Lower leg skin (tissue), 3 donors: ENCODE measurements at regions not wholly inside any gene's neighbourhood (a gene's known extent, or its start where the extent isn't known, plus 50 kb on each side); places are given as distances from the start of the nearest gene placed in this dataset.

Experiments
- POLR2A ChIP-seq, 2 donors: fragments of 450-650 bp; IDR thresholded peaks; one replicate each; pipeline ENCODE4 v1.6.1; 2016 to 2017; ENCODE audit warnings: antibody characterized with exemption in 2 of 2, mild to moderate bottlenecking in 1 of 2, moderate library complexity in 1 of 2
- TF ChIP-seq, protein P1 (sequence below), 3 donors: fragments of 450-650 bp; IDR thresholded peaks; one replicate each; pipeline ENCODE4 v1.5.1; 2016; ENCODE audit warnings: antibody characterized with exemption in 3 of 3, mild to moderate bottlenecking in 3 of 3, moderate library complexity in 2 of 3

DNA sequence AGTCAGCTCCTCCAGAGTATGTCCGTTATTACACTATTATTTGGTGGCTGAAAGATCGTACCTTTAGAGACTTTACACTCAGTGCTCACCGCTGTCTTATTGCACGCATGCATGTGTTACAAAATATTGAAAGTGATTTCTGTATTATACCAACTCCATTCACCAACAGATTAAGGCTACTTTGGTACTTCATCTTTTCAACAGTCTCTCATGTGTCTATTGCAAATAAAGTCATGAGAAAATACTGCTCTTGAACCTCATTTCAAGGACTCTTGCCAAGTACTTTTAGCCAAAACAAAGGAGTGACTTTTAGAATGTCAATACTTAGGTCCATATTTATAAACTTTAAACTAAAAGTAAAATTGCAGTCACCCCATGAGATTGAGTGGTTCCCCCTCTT lies 503.6 kb downstream of the TMEM121 start:
- TF ChIP-seq POLR2A (IDR thresholded peaks at IDR 0.05), result no peak
- TF ChIP-seq, protein P1, sequence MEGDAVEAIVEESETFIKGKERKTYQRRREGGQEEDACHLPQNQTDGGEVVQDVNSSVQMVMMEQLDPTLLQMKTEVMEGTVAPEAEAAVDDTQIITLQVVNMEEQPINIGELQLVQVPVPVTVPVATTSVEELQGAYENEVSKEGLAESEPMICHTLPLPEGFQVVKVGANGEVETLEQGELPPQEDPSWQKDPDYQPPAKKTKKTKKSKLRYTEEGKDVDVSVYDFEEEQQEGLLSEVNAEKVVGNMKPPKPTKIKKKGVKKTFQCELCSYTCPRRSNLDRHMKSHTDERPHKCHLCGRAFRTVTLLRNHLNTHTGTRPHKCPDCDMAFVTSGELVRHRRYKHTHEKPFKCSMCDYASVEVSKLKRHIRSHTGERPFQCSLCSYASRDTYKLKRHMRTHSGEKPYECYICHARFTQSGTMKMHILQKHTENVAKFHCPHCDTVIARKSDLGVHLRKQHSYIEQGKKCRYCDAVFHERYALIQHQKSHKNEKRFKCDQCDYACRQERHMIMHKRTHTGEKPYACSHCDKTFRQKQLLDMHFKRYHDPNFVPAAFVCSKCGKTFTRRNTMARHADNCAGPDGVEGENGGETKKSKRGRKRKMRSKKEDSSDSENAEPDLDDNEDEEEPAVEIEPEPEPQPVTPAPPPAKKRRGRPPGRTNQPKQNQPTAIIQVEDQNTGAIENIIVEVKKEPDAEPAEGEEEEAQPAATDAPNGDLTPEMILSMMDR (IDR thresholded peaks at IDR 0.05), result no peak
